ENCODE measurements at regions not wholly inside any gene's neighbourhood (a gene's known extent, or its start where the extent isn't known, plus 50 kb on each side); places are given as distances from the start of the nearest gene placed in this dataset.

DNA sequence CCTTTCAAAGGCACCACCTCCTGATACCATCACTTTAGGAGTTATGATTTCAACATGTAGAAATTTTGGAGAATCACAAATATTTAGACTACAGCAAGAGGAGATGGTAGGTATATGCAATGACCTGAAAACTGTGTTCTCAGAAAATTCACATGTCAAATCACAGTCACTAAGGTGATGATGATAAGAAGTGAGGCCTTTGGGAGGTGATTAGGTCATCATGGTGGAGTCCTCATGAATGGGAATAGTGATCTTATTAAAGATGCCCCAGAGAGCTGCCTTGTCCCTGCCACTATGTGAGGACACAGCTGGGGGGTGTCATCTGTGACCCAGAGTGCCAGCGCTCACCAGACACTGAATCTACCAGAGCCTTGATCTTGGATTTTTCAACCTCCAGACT lies 513.5 kb upstream of the TUSC1 start:
- no peak overlapping the region for H3K27ac Mint-ChIP-seq (ENCODE audit: unreplicated experiment)
- TF ChIP-seq, protein P1, sequence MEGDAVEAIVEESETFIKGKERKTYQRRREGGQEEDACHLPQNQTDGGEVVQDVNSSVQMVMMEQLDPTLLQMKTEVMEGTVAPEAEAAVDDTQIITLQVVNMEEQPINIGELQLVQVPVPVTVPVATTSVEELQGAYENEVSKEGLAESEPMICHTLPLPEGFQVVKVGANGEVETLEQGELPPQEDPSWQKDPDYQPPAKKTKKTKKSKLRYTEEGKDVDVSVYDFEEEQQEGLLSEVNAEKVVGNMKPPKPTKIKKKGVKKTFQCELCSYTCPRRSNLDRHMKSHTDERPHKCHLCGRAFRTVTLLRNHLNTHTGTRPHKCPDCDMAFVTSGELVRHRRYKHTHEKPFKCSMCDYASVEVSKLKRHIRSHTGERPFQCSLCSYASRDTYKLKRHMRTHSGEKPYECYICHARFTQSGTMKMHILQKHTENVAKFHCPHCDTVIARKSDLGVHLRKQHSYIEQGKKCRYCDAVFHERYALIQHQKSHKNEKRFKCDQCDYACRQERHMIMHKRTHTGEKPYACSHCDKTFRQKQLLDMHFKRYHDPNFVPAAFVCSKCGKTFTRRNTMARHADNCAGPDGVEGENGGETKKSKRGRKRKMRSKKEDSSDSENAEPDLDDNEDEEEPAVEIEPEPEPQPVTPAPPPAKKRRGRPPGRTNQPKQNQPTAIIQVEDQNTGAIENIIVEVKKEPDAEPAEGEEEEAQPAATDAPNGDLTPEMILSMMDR (IDR thresholded peaks at IDR 0.05) = no peak
- no peak overlapping the region for H3K4me3 Mint-ChIP-seq (ENCODE audit: unreplicated experiment)
- no peak for DNase-seq (ENCODE audit: low spot score)
- no peaks in the 10 kb centered on the region for H3K4me1 Mint-ChIP-seq (ENCODE audit: low read depth)
- H3K9me3 Mint-ChIP-seq (ENCODE audit: low read depth) = peaks cover 33% of the 10 kb centered on the region
- no peaks in the 10 kb centered on the region for H3K27me3 Mint-ChIP-seq (ENCODE audit: low read depth)
- peaks cover 8% of the 10 kb centered on the region for H3K36me3 Mint-ChIP-seq (ENCODE audit: low read depth)

DNA sequence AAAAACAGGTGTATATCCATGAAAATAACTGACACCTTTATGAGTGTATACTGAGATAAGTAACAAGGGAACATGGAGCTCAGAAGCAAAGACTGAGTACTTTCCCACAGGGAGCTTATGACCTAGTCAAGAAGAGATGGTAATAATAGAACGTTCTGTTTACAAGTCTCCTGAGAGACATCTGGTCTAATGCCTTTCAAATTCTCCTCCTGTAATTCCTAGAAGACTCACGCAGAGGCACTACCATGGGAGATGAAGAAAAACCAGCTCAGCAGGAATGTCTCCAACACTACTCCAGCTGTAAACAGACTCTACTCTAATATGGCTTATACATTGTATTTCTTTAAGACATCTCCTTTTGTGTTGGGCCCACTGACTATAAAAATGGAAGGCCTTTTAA lies 503.6 kb upstream of the TUSC1 start:
- DNase-seq (ENCODE audit: low spot score) = no peak
- Mint-ChIP-seq H3K4me1 (ENCODE audit: low read depth) (no peaks in the 10 kb centered on the region), H3K36me3 (ENCODE audit: low read depth) (no peaks in the 10 kb centered on the region), H3K27ac (ENCODE audit: unreplicated experiment) (no peak overlapping the region), H3K4me3 (ENCODE audit: unreplicated experiment) (no peak overlapping the region), H3K9me3 (ENCODE audit: low read depth) (peaks cover under 1% of the 10 kb centered on the region), H3K27me3 (ENCODE audit: low read depth) (no peaks in the 10 kb centered on the region)
- TF ChIP-seq, protein P1 (IDR thresholded peaks at IDR 0.05) = no peak

DNA sequence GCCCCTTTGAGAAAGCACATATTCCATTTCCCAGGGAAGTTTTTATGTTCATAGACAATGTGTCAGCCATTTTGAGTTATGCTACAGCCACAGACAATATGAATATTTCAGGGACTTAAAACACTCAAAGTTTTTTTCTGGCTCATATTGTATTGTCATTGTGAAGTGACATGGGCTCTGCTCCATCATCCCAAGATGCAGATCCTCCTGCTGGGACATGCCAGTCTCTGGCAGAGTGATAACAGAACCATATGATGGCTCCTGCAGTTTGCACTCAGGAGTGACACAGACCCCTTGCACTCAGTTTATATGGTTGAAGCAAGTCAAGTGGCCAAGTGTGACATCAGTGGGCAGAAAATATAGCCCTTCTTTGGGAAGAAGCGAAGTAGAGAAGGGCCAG lies 498.4 kb upstream of the TUSC1 start:
- Mint-ChIP-seq H3K36me3 (ENCODE audit: low read depth) (no peaks in the 10 kb centered on the region), H3K27me3 (ENCODE audit: low read depth) (no peaks in the 10 kb centered on the region), H3K9me3 (ENCODE audit: low read depth) (no peaks in the 10 kb centered on the region), H3K27ac (ENCODE audit: unreplicated experiment) (no peak overlapping the region), H3K4me3 (ENCODE audit: unreplicated experiment) (no peak overlapping the region), H3K4me1 (ENCODE audit: low read depth) (peaks cover 12% of the 10 kb centered on the region)
- TF ChIP-seq, protein P1 (IDR thresholded peaks at IDR 0.05) = no peak
- DNase-seq (ENCODE audit: low spot score) = no peak

DNA sequence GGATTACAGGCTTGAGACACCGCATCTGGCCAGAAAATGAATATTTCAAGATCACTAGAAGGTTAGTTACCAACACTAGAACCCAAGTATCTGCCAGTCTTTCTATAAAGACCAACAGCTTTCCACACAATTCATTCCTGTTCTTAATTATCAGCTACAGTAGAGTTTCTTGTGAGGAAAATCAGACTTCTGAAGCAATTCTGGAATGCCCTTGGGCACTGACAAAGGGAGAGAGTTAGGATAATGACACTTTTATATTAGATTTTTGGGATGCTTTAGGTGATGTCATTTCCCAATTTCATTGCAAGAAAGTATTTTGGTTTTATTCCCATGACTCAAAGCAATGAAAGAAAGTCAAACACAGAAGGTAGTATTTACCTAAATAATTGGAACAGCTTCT lies 497.0 kb upstream of the TUSC1 start:
- Mint-ChIP-seq H3K36me3 (ENCODE audit: low read depth) (no peaks in the 10 kb centered on the region), H3K27me3 (ENCODE audit: low read depth) (no peaks in the 10 kb centered on the region), H3K4me1 (ENCODE audit: low read depth) (peaks cover 23% of the 10 kb centered on the region), H3K27ac (ENCODE audit: unreplicated experiment) (no peak overlapping the region), H3K4me3 (ENCODE audit: unreplicated experiment) (no peak overlapping the region), H3K9me3 (ENCODE audit: low read depth) (no peaks in the 10 kb centered on the region)
- TF ChIP-seq, protein P1 (IDR thresholded peaks at IDR 0.05) = no peak
- no peak for DNase-seq (ENCODE audit: low spot score)

DNA sequence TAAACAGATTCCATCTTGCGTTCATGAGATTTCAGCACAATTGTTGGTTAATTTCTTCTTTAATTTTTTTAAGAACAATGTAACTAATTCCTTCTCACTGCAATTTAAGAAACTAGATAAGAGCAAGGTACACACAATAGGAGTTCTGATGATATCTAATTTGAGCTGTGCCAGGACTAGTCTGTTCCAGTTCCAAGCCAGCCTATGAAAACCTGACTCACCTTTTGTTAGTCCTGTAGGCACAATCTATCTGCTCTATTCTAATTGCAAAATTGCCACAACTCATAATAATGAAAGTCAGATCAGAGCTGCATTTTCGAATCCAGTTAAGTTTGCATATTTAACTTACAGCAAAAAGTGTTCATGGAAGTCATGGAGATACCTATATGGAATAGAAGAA lies 494.1 kb upstream of the TUSC1 start:
- H3K27me3 Mint-ChIP-seq (ENCODE audit: low read depth) = no peaks in the 10 kb centered on the region
- peaks cover 3% of the 10 kb centered on the region for H3K9me3 Mint-ChIP-seq (ENCODE audit: low read depth)
- peaks cover 35% of the 10 kb centered on the region for H3K4me1 Mint-ChIP-seq (ENCODE audit: low read depth)
- TF ChIP-seq, protein P1 (IDR thresholded peaks at IDR 0.05) = no peak
- H3K4me3 Mint-ChIP-seq (ENCODE audit: unreplicated experiment) = no peak overlapping the region
- H3K27ac Mint-ChIP-seq (ENCODE audit: unreplicated experiment) = no peak overlapping the region
- H3K36me3 Mint-ChIP-seq (ENCODE audit: low read depth) = no peaks in the 10 kb centered on the region
- DNase-seq (ENCODE audit: low spot score) = no peak
